Liver (tissue), 8 donors: ENCODE measurements at regions not wholly inside any gene's neighbourhood (a gene's known extent, or its start where the extent isn't known, plus 50 kb on each side); places are given as distances from the start of the nearest gene placed in this dataset.

Experiments
- DNase-seq: peaks from one replicate; pipeline ENCODE4 v3.0.0-alpha.2; 2017; ENCODE audit warnings: low spot score
- H3K27ac ChIP-seq, 2 donors: one replicate each; pipeline ENCODE4 v1.7.0; 2013; ENCODE audit warnings: inconsistent platforms in 2 of 2, low read length in 2 of 2, control low read depth in 1 of 2, low read depth in 1 of 2, mild to moderate bottlenecking in 1 of 2
- H3K27me3 ChIP-seq, 4 donors: one replicate each; pipeline versions ENCODE4 v1.6.1 to v1.7.0; 2013; ENCODE audit warnings: low read length in 3 of 4, inconsistent platforms in 1 of 4, mild to moderate bottlenecking in 1 of 4, moderate library complexity in 1 of 4; ENCODE audit not compliant: control insufficient read depth in 4 of 4, insufficient read depth in 4 of 4
- H3K36me3 ChIP-seq, 4 donors: one replicate each; pipeline versions ENCODE4 v1.6.1 to v1.7.0; 2013; ENCODE audit warnings: low read length in 3 of 4, mild to moderate bottlenecking in 3 of 4, low read depth in 1 of 4, moderate library complexity in 1 of 4; ENCODE audit not compliant: control insufficient read depth in 4 of 4, insufficient read depth in 3 of 4
- H3K4me1 ChIP-seq, 4 donors: one replicate each; pipeline versions ENCODE4 v1.6.1 to v1.7.0; 2013; ENCODE audit warnings: low read length in 3 of 4, mild to moderate bottlenecking in 3 of 4, moderate library complexity in 1 of 4; ENCODE audit not compliant: control insufficient read depth in 4 of 4, insufficient read depth in 4 of 4
- H3K4me3 ChIP-seq, 3 donors: one replicate each; pipeline versions ENCODE4 v1.6.1 to v1.7.0; 2013; ENCODE audit warnings: low read length in 3 of 3, control low read depth in 1 of 3, low read depth in 1 of 3, mild to moderate bottlenecking in 1 of 3
- H3K9ac ChIP-seq, 2 donors: one replicate each; pipeline ENCODE4 v1.7.0; 2013; ENCODE audit warnings: low read length in 2 of 2, mild to moderate bottlenecking in 2 of 2, moderate library complexity in 2 of 2, control low read depth in 1 of 2, low read depth in 1 of 2
- H3K9me3 ChIP-seq, 4 donors: one replicate each; pipeline versions ENCODE4 v1.6.1 to v1.7.0; 2013; ENCODE audit warnings: low read length in 3 of 4; ENCODE audit not compliant: control insufficient read depth in 4 of 4
- ATF3 ChIP-seq: IDR thresholded peaks from 2 replicates; pipeline ENCODE4 v1.6.1; 2016; ENCODE audit warnings: antibody characterized with exemption
- CTCF ChIP-seq: fragments of 150-350 bp; IDR thresholded peaks from 2 replicates; pipeline ENCODE4 v1.5.1; 2017; ENCODE audit warnings: improper control_type of control experiment, low read depth, low read length; ENCODE audit not compliant: missing input control
- EGR1 ChIP-seq, 2 donors: IDR thresholded peaks; 2 replicates each; pipeline ENCODE4 v1.6.1; 2016 to 2018; ENCODE audit warnings: antibody characterized with exemption in 2 of 2, low read depth in 2 of 2
- FOXA1 ChIP-seq: IDR thresholded peaks from 2 replicates; pipeline ENCODE4 v1.6.1; 2016; ENCODE audit warnings: antibody characterized with exemption
- FOXA2 ChIP-seq: IDR thresholded peaks from 2 replicates; pipeline ENCODE4 v1.6.1; 2016; ENCODE audit warnings: antibody characterized with exemption
- GABPA ChIP-seq, 2 donors: IDR thresholded peaks in 1 of 2; conservative IDR thresholded peaks in 1 of 2; 2 replicates each; pipeline ENCODE4 v1.6.1; 2016; ENCODE audit warnings: antibody characterized with exemption in 2 of 2, mild to moderate bottlenecking in 1 of 2, moderate library complexity in 1 of 2
- HNF4A ChIP-seq, 2 donors: conservative IDR thresholded peaks; 2 replicates each; pipeline ENCODE4 v1.6.1; 2016; ENCODE audit warnings: antibody characterized with exemption in 2 of 2, mild to moderate bottlenecking in 2 of 2
- HNF4G ChIP-seq: IDR thresholded peaks from 2 replicates; pipeline ENCODE4 v1.6.1; 2016; ENCODE audit warnings: antibody characterized with exemption
- JUND ChIP-seq, 2 donors: IDR thresholded peaks; 2 replicates each; pipeline ENCODE4 v1.6.1; 2016; ENCODE audit warnings: antibody characterized with exemption in 2 of 2
- MAX ChIP-seq: IDR thresholded peaks from 2 replicates; pipeline ENCODE4 v1.6.1; 2016; ENCODE audit warnings: antibody characterized with exemption
- NR2F2 ChIP-seq: IDR thresholded peaks from 2 replicates; pipeline ENCODE4 v1.6.1; 2016; ENCODE audit warnings: antibody characterized with exemption
- RAD21 ChIP-seq, 2 donors: IDR thresholded peaks; 2 replicates each; pipeline ENCODE4 v1.6.1; 2016; ENCODE audit warnings: antibody characterized with exemption in 2 of 2, mild to moderate bottlenecking in 2 of 2
- REST ChIP-seq: IDR thresholded peaks from 2 replicates; pipeline ENCODE4 v1.6.1; 2016; ENCODE audit warnings: antibody characterized with exemption, mild to moderate bottlenecking
- RXRA ChIP-seq, 2 donors: IDR thresholded peaks; 2 replicates each; pipeline ENCODE4 v1.6.1; 2017 to 2018; ENCODE audit warnings: antibody characterized with exemption in 2 of 2, mild to moderate bottlenecking in 1 of 2
- SP1 ChIP-seq: IDR thresholded peaks from 2 replicates; pipeline ENCODE4 v1.6.1; 2018; ENCODE audit warnings: antibody characterized with exemption, mild to moderate bottlenecking
- TAF1 ChIP-seq: conservative IDR thresholded peaks from 2 replicates; pipeline ENCODE4 v1.6.1; 2016; ENCODE audit warnings: antibody characterized with exemption, mild to moderate bottlenecking
- YY1 ChIP-seq: IDR thresholded peaks from 2 replicates; pipeline ENCODE4 v1.6.1; 2016; ENCODE audit warnings: antibody characterized with exemption, mild to moderate bottlenecking
- ZBTB33 ChIP-seq: IDR thresholded peaks from 2 replicates; pipeline ENCODE4 v1.6.1; 2016; ENCODE audit warnings: antibody characterized with exemption
- WGBS: extraction: QIAGEN DNeasy Blood & Tissue Kit; methylation state at CpG from one replicate; pipeline ENCODE4 v1.1.7; 2013; 5-methylcytosine and 5-hydroxymethylcytosine counted together
- donor health status: healthy.
- donor health status: healthy.
- donor health status: healthy.
- donor health status: healthy.
- donor health status: healthy.

- Histone ChIP-seq H3K27ac (no peak overlapping the region), H3K4me1 (peaks cover 0 to 4% (median 1%) of the 10 kb centered on the region in 4 donors), H3K9me3 (no peaks in the 10 kb centered on the region), H3K36me3 (no peaks in the 10 kb centered on the region), H3K27me3 (peaks cover 0 to 15% (median 2%) of the 10 kb centered on the region in 4 donors), H3K4me3 (no peak overlapping the region), H3K9ac (no peak overlapping the region)
- no peak for DNase-seq
- 96% methylated on average over 2 of the region's 2 CpGs for WGBS
- TF ChIP-seq MAX (no peak), HNF4G (no peak), FOXA2 (no peak), REST (no peak), ATF3 (no peak), TAF1 (no peak), SP1 (no peak), HNF4A (conservative IDR thresholded peaks at IDR 0.05) (no peak), RXRA (IDR thresholded peaks at IDR 0.05) (no peak), CTCF (no peak), GABPA (IDR thresholded peaks at IDR 0.05 in 1 of 2, conservative IDR thresholded peaks at IDR 0.05 in 1 of 2) (no peak), JUND (IDR thresholded peaks at IDR 0.05) (no peak), RAD21 (IDR thresholded peaks at IDR 0.05) (no peak), FOXA1 (no peak)
These were observed 76.0 kb downstream of the CD83 start for GRCh38 chr6:14193524-14193923.

GRCh38 chr6:14194483-14194882 lies 76.9 kb downstream of the CD83 start:
- H3K9ac ChIP-seq = no peak overlapping the region
- H3K9me3 ChIP-seq = no peaks in the 10 kb centered on the region
- no peak overlapping the region for H3K4me3 ChIP-seq
- no peak for TF ChIP-seq ZBTB33
- TF ChIP-seq FOXA2 = no peak
- no peak for TF ChIP-seq TAF1
- TF ChIP-seq GABPA (IDR thresholded peaks at IDR 0.05 in 1 of 2, conservative IDR thresholded peaks at IDR 0.05 in 1 of 2) = no peak
- TF ChIP-seq HNF4A (conservative IDR thresholded peaks at IDR 0.05) = no peak
- TF ChIP-seq HNF4G = no peak
- TF ChIP-seq RAD21 (IDR thresholded peaks at IDR 0.05) = no peak
- no peak for TF ChIP-seq RXRA (IDR thresholded peaks at IDR 0.05)
- no peak for TF ChIP-seq EGR1 (IDR thresholded peaks at IDR 0.05; ENCODE audit: low read depth in 2 of 2)
- no peak for TF ChIP-seq CTCF
- TF ChIP-seq MAX = no peak
- no peak for TF ChIP-seq YY1
- no peak for TF ChIP-seq JUND (IDR thresholded peaks at IDR 0.05)
- no peak for TF ChIP-seq FOXA1
- no peak for TF ChIP-seq ATF3
- no peak for TF ChIP-seq SP1
- TF ChIP-seq NR2F2 = no peak
- H3K27ac ChIP-seq = no peak overlapping the region
- no peak for DNase-seq
- H3K4me1 ChIP-seq = peaks cover 0 to 4% (median 0%) of the 10 kb centered on the region in 4 donors
- 78% methylated on average over 7 of the region's 7 CpGs for WGBS
- peaks cover 0 to 15% (median 0%) of the 10 kb centered on the region in 4 donors for H3K27me3 ChIP-seq
- no peaks in the 10 kb centered on the region for H3K36me3 ChIP-seq
